HUES6 (cell line): ENCODE measurements at regions not wholly inside any gene's neighbourhood (a gene's known extent, or its start where the extent isn't known, plus 50 kb on each side); places are given as distances from the start of the nearest gene placed in this dataset.

Source experiments
- H3K27ac ChIP-seq: 2 replicates; pipeline ENCODE4 v1.7.0; 2013; ENCODE audit warnings: low read depth, mild to moderate bottlenecking, low read length, inconsistent platforms
- H3K27me3 ChIP-seq: 2 replicates; pipeline ENCODE4 v1.6.1; 2013; ENCODE audit warnings: low read length; ENCODE audit not compliant: control insufficient read depth, insufficient read depth
- H3K36me3 ChIP-seq: 2 replicates; pipeline ENCODE4 v1.6.1; 2013; ENCODE audit warnings: low read length; ENCODE audit not compliant: control insufficient read depth, insufficient read depth
- H3K4me1 ChIP-seq: 2 replicates; pipeline ENCODE4 v1.6.1; 2013; ENCODE audit warnings: low read length; ENCODE audit not compliant: control insufficient read depth, insufficient read depth
- H3K4me3 ChIP-seq: 2 replicates; pipeline ENCODE4 v1.5.1; 2013; ENCODE audit warnings: low read depth, low read length
- H3K9ac ChIP-seq: one replicate; pipeline ENCODE4 v1.6.1; 2013; ENCODE audit warnings: mild to moderate bottlenecking, low read length
- H3K9me3 ChIP-seq: 2 replicates; pipeline ENCODE4 v1.6.1; 2013; ENCODE audit warnings: low read depth, low read length; ENCODE audit not compliant: control insufficient read depth, insufficient read depth

GRCh38 chr11:19448651-19449050 lies 207.9 kb upstream of the E2F8 start:
- no peaks in the 10 kb centered on the region for H3K36me3 ChIP-seq
- H3K27me3 ChIP-seq, result no peaks in the 10 kb centered on the region
- no peak overlapping the region for H3K4me3 ChIP-seq
- no peak overlapping the region for H3K9ac ChIP-seq
- no peak overlapping the region for H3K27ac ChIP-seq
- 0 out of 2 replicates have a peak, but pooled peaks cover under 1% of the 10 kb centered on the region for H3K4me1 ChIP-seq
- no peaks in the 10 kb centered on the region for H3K9me3 ChIP-seq

- H3K9ac ChIP-seq, result no peak overlapping the region
- H3K4me3 ChIP-seq, result no peak overlapping the region
- H3K27ac ChIP-seq, result no peak overlapping the region
- peaks cover 2% of the 10 kb centered on the region; the same call in 1 of the 2 replicates for H3K4me1 ChIP-seq
- H3K9me3 ChIP-seq, result no peaks in the 10 kb centered on the region
- H3K36me3 ChIP-seq, result no peaks in the 10 kb centered on the region
- H3K27me3 ChIP-seq, result no peaks in the 10 kb centered on the region
Measured at GRCh38 chr11:19447150-19447566, 206.4 kb upstream of the E2F8 start.

- no peak overlapping the region for H3K27ac ChIP-seq
- no peaks in the 10 kb centered on the region for H3K27me3 ChIP-seq
- no peaks in the 10 kb centered on the region for H3K9me3 ChIP-seq
- no peaks in the 10 kb centered on the region for H3K36me3 ChIP-seq
- no peak overlapping the region for H3K9ac ChIP-seq
- H3K4me1 ChIP-seq, result peaks cover 4% of the 10 kb centered on the region; the same call in 1 of the 2 replicates
- H3K4me3 ChIP-seq, result no peak overlapping the region
Measured at GRCh38 chr11:19445771-19446170, 205.0 kb upstream of the E2F8 start.

GRCh38 chr11:19444231-19444630 lies 203.5 kb upstream of the E2F8 start:
- peaks cover 4% of the 10 kb centered on the region; the same call in 1 of the 2 replicates for H3K4me1 ChIP-seq
- H3K9ac ChIP-seq, result no peak overlapping the region
- H3K4me3 ChIP-seq, result no peak overlapping the region
- no peaks in the 10 kb centered on the region for H3K36me3 ChIP-seq
- H3K27me3 ChIP-seq, result no peaks in the 10 kb centered on the region
- no peak overlapping the region for H3K27ac ChIP-seq
- no peaks in the 10 kb centered on the region for H3K9me3 ChIP-seq

- Histone ChIP-seq H3K27ac (no peak overlapping the region), H3K27me3 (no peaks in the 10 kb centered on the region)
Measured at GRCh38 chr11:19442554-19442910, 201.8 kb upstream of the E2F8 start.

GRCh38 chr11:19441752-19442553 lies 201.2 kb upstream of the E2F8 start:
- no peak overlapping the region for H3K9ac ChIP-seq
- no peak overlapping the region for H3K27ac ChIP-seq
- H3K4me3 ChIP-seq, result no peak overlapping the region

More at GRCh38 chr11:19442554-19442910, 201.8 kb upstream of the E2F8 start:
- H3K4me3 ChIP-seq, result no peak overlapping the region
- H3K9ac ChIP-seq, result no peak overlapping the region
- H3K9me3 ChIP-seq, result no peaks in the 10 kb centered on the region
- no peaks in the 10 kb centered on the region for H3K36me3 ChIP-seq
- H3K4me1 ChIP-seq, result peaks cover 4% of the 10 kb centered on the region; the same call in 1 of the 2 replicates

GRCh38 chr11:19441288-19441687 lies 200.5 kb upstream of the E2F8 start:
- H3K27me3 ChIP-seq, result no peaks in the 10 kb centered on the region
- no peaks in the 10 kb centered on the region for H3K9me3 ChIP-seq
- H3K4me3 ChIP-seq, result no peak overlapping the region
- peaks cover 4% of the 10 kb centered on the region; the same call in 1 of the 2 replicates for H3K4me1 ChIP-seq
- no peak overlapping the region for H3K27ac ChIP-seq
- H3K36me3 ChIP-seq, result no peaks in the 10 kb centered on the region
- H3K9ac ChIP-seq, result no peak overlapping the region

More at GRCh38 chr11:19441752-19442553, 201.2 kb upstream of the E2F8 start:
- H3K9me3 ChIP-seq, result no peaks in the 10 kb centered on the region
- no peaks in the 10 kb centered on the region for H3K36me3 ChIP-seq
- peaks cover 4% of the 10 kb centered on the region; the same call in 1 of the 2 replicates for H3K4me1 ChIP-seq
- no peaks in the 10 kb centered on the region for H3K27me3 ChIP-seq

- H3K4me3 ChIP-seq, result no peak overlapping the region
- H3K27me3 ChIP-seq, result no peaks in the 10 kb centered on the region
- no peaks in the 10 kb centered on the region for H3K9me3 ChIP-seq
- H3K27ac ChIP-seq, result no peak overlapping the region
- H3K4me1 ChIP-seq, result peaks cover 13% of the 10 kb centered on the region
- H3K36me3 ChIP-seq, result no peaks in the 10 kb centered on the region
- no peak overlapping the region for H3K9ac ChIP-seq
Measured at GRCh38 chr11:19437760-19438159, 197.0 kb upstream of the E2F8 start.

GRCh38 chr11:19436932-19437331 lies 196.2 kb upstream of the E2F8 start:
- H3K27me3 ChIP-seq, result no peaks in the 10 kb centered on the region
- no peaks in the 10 kb centered on the region for H3K36me3 ChIP-seq
- H3K27ac ChIP-seq, result no peak overlapping the region
- H3K4me1 ChIP-seq, result peaks cover 15% of the 10 kb centered on the region
- no peak overlapping the region for H3K9ac ChIP-seq
- H3K4me3 ChIP-seq, result no peak overlapping the region
- H3K9me3 ChIP-seq, result no peaks in the 10 kb centered on the region

GRCh38 chr11:19435306-19435989 lies 194.7 kb upstream of the E2F8 start:
- Histone ChIP-seq H3K27me3 (no peaks in the 10 kb centered on the region), H3K27ac (no peak overlapping the region), H3K4me1 (peaks cover 23% of the 10 kb centered on the region), H3K9ac (no peak overlapping the region), H3K4me3 (no peak overlapping the region), H3K36me3 (no peaks in the 10 kb centered on the region), H3K9me3 (no peaks in the 10 kb centered on the region)

- Histone ChIP-seq H3K27me3 (no peaks in the 10 kb centered on the region), H3K27ac (no peak overlapping the region), H3K9ac (no peak overlapping the region), H3K36me3 (no peaks in the 10 kb centered on the region), H3K4me3 (no peak overlapping the region), H3K9me3 (no peaks in the 10 kb centered on the region), H3K4me1 (peaks cover 23% of the 10 kb centered on the region)
Measured at GRCh38 chr11:19433791-19434190, 193.0 kb upstream of the E2F8 start.
